SU-DHL-6 (cell line): ENCODE measurements at regions not wholly inside any gene's neighbourhood (a gene's known extent, or its start where the extent isn't known, plus 50 kb on each side); places are given as distances from the start of the nearest gene placed in this dataset.

Experiments
- CTCF ChIP-seq: fragments of 200-600 bp; sonication (generic); IDR thresholded peaks from one replicate; pipeline ENCODE4 v1.5.1; 2017; ENCODE audit warnings: antibody characterized with exemption, mild to moderate bottlenecking, low read length, moderate library complexity; ENCODE audit not compliant: insufficient read depth, poor library complexity, severe bottlenecking
- EZH2phosphoT487 ChIP-seq: fragments of 200-600 bp; sonication (generic), shearing (Covaris generic); conservative IDR thresholded peaks from 2 replicates; pipeline ENCODE4 v1.6.1; 2018; ENCODE audit warnings: mild to moderate bottlenecking, antibody characterized with exemption, low read length, moderate library complexity, mixed read lengths

- no peak for TF ChIP-seq CTCF
- no peak for TF ChIP-seq EZH2phosphoT487
Measured at GRCh38 chr3:88443066-88443465, 293.3 kb downstream of the C3orf38 start.
